Activated naive CD8-positive, alpha-beta T cell treated with anti-CD3 and anti-CD28 coated beads, Interleukin-2, amount 10 ng/mL, durations not matched to agents 7 days and 5 days (primary cell): ENCODE measurements at regions not wholly inside any gene's neighbourhood (a gene's known extent, or its start where the extent isn't known, plus 50 kb on each side); places are given as distances from the start of the nearest gene placed in this dataset.
A peak's percentile ranks its signal among the peaks of the same experiment; 100 is the strongest.

ENCODE experiments used
- ATAC-seq: fragments of 150-1000 bp; cut with Tn5 transposase; one replicate; pipeline ENCODE4 v1.10.0; 2021; ENCODE audit warnings: low read depth, moderate library complexity
- POLR2A ChIA-PET: fragments of 350-600 bp; sonication (Branson Sonifier 250); formaldehyde crosslinking; loops from one replicate; lab custom pipeline; 2021; ENCODE audit warnings: antibody characterized with exemption; lab: Charles Lee
- DNase-seq: peaks from one replicate; pipeline ENCODE4 v3.0.0; 2021
- H3K27ac Mint-ChIP-seq: one replicate; pipeline ENCODE4 v1.8.0; 2022; ENCODE audit warnings: mild to moderate bottlenecking, mixed read lengths
- H3K27me3 Mint-ChIP-seq: one replicate; pipeline ENCODE4 v1.8.0; 2022; ENCODE audit warnings: mild to moderate bottlenecking, moderate library complexity, mixed read lengths
- H3K36me3 Mint-ChIP-seq: one replicate; pipeline ENCODE4 v1.8.0; 2021; ENCODE audit warnings: mild to moderate bottlenecking, mixed read lengths
- H3K4me1 Mint-ChIP-seq: one replicate; pipeline ENCODE4 v1.8.0; 2021; ENCODE audit warnings: mixed read lengths
- H3K4me3 Mint-ChIP-seq: one replicate; pipeline ENCODE4 v1.8.0; 2022; ENCODE audit warnings: mild to moderate bottlenecking, moderate library complexity, mixed read lengths
- H3K9me3 Mint-ChIP-seq: one replicate; pipeline ENCODE4 v1.8.0; 2021; ENCODE audit warnings: mixed read lengths

DNA sequence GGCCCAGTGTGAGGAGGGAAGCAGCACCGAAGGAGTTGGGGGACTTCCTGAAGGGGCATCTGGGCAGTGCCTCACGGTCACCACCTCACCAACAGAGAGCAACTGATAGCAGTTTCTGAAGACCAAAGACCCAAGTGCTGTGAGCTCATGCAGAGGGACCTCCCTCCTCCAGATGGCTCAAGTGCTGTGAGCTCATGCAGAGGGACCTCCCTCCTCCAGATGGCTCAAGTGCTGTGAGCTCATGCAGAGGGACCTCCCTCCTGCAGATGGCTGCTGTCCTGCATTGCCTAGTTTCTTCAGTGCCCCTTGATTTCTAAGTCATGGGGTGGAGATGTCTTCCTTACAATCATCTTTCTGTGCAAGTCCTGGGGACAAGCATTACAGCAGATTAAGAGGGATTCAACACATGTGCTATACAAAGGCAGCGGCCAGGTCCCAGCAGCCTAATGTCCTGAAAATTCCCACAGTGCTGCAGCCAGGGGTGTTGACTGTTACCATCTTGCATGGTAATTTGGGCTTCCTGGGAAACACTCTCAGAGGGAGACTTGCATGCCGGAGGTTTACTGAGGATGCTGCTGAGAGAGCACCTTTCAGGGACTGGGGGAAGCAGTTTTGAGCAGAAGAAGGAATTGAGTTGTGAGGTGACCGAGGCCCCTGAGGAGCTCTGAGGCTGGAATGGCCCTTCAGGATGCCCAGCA is 409.3 kb downstream of the GALR1 start:
- H3K4me3 Mint-ChIP-seq: no peak overlapping the region
- POLR2A ChIA-PET: no interaction called here
- DNase-seq (no peak), ATAC-seq (no peak)
- H3K4me1 Mint-ChIP-seq: no peaks in the 10 kb centered on the region
- H3K27ac Mint-ChIP-seq: peak overlapping the region; percentile 30
- no peaks in the 10 kb centered on the region for H3K27me3 Mint-ChIP-seq
- no peaks in the 10 kb centered on the region for H3K9me3 Mint-ChIP-seq
- H3K36me3 Mint-ChIP-seq: no peaks in the 10 kb centered on the region

- Mint-ChIP-seq H3K27ac (no peak overlapping the region), H3K4me1 (peaks cover 3% of the 10 kb centered on the region), H3K27me3 (no peaks in the 10 kb centered on the region), H3K4me3 (no peak overlapping the region), H3K36me3 (no peaks in the 10 kb centered on the region), H3K9me3 (no peaks in the 10 kb centered on the region)
- POLR2A ChIA-PET: interaction anchor here (0.7 kb wide), 1 partner anchor 8 kb away, joined by 3 read pairs; no protein-coding TSS in a partner anchor
- no peak for ATAC-seq
- no peak for DNase-seq
These were observed 417.0 kb downstream of the GALR1 start for GRCh38 chr18:77666613-77667012.

GRCh38 chr18:77668219-77668618 is 418.6 kb downstream of the GALR1 start:
- peaks cover 3% of the 10 kb centered on the region for H3K4me1 Mint-ChIP-seq
- POLR2A ChIA-PET: no interaction called here
- no peak for ATAC-seq
- H3K27ac Mint-ChIP-seq: no peak overlapping the region
- no peak for DNase-seq
- H3K9me3 Mint-ChIP-seq: no peaks in the 10 kb centered on the region
- no peaks in the 10 kb centered on the region for H3K36me3 Mint-ChIP-seq
- H3K27me3 Mint-ChIP-seq: peaks cover 6% of the 10 kb centered on the region
- no peak overlapping the region for H3K4me3 Mint-ChIP-seq

DNA sequence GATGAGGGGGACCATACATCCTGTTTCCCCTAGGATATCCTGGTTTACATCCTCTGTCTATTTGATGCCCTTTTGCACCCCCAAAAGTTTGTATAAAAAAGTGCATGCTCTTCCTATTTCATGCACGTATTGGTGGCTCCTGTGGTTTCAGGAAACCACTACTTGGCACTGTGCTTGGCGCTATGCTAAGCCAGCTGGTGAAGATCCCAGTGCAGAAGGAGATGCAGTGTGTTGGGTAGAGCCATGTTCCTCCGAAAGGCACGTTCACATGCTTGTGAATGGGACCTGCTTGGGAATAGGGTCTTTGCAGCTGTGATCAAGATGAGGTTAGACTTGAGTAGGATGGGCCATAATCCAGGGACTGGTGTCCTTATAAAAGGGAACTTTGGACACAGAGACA is 419.7 kb downstream of the GALR1 start:
- no peak for ATAC-seq
- no peak for DNase-seq
- H3K4me1 Mint-ChIP-seq: peaks cover 3% of the 10 kb centered on the region
- no peak overlapping the region for H3K4me3 Mint-ChIP-seq
- no peak overlapping the region for H3K27ac Mint-ChIP-seq
- H3K9me3 Mint-ChIP-seq: no peaks in the 10 kb centered on the region
- H3K27me3 Mint-ChIP-seq: peaks cover 6% of the 10 kb centered on the region
- POLR2A ChIA-PET: no interaction called here
- H3K36me3 Mint-ChIP-seq: no peaks in the 10 kb centered on the region

DNA sequence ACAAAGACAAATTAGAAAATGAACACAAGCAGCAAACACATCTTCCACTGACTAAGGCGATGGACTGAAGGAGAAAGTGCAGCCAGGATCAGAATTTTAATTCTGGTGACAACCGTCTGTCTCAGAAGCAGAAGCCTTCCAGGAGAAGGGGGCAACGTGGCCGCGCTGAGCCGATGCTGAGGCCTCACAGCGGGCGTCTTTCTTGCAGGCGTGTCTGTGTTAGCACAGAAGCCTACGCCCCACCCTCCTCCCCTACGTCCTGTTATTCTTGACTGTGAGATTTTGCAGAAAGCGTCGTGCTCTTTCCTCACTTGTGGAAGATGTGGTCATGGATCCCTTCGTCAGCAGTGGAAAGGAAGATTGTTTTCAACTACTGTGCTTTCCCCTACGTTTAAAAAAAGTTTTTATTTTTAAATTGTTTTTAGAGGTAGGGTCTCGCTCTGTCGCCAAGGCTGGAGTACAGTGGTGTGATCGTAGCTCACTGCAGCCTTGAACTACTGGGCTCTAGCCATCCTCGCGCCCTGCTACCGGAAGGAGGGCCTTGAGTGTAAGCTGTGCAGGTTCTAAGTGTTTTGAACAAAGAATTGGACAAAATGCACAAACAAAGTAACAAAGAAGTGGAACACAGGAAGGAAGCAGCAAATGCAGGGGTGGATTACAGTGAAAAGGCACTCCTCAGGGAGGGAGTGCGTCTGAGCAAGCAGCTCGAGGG is 422.0 kb downstream of the GALR1 start:
- Mint-ChIP-seq H3K4me1 (peaks cover 3% of the 10 kb centered on the region), H3K27me3 (peaks cover 9% of the 10 kb centered on the region), H3K9me3 (no peaks in the 10 kb centered on the region), H3K36me3 (no peaks in the 10 kb centered on the region), H3K4me3 (no peak overlapping the region), H3K27ac (no peak overlapping the region)
- ATAC-seq (no peak), DNase-seq (no peak)
- POLR2A ChIA-PET: no interaction called here

- H3K9me3 Mint-ChIP-seq: no peaks in the 10 kb centered on the region
- H3K36me3 Mint-ChIP-seq: no peaks in the 10 kb centered on the region
- DNase-seq (no peak), ATAC-seq (no peak)
- POLR2A ChIA-PET: no interaction called here
- H3K27ac Mint-ChIP-seq: no peak overlapping the region
- no peaks in the 10 kb centered on the region for H3K4me1 Mint-ChIP-seq
- H3K4me3 Mint-ChIP-seq: no peak overlapping the region
- peaks cover 12% of the 10 kb centered on the region for H3K27me3 Mint-ChIP-seq
These were observed 427.3 kb downstream of the GALR1 start for GRCh38 chr18:77676910-77677309.

DNA sequence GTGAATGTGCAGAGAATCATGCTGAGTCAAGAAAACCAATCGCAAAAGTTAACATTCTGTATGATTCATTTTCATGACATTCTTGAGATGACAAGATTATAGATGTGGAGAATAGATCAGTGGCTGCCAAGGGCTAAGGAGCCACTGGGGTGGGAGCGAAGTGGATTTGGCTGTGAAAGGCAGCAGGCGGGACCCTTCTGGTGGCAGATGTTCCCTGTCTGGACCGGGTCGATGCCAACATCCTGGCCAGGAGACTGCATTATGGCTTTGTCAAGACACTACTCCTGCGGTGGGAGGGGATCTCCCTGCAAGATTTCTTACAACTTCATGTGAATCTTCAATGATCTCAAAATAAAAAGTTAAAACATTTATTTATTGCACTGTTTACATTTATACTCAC is 427.9 kb downstream of the GALR1 start:
- no peak for DNase-seq
- H3K4me1 Mint-ChIP-seq: no peaks in the 10 kb centered on the region
- H3K27ac Mint-ChIP-seq: no peak overlapping the region
- POLR2A ChIA-PET: no interaction called here
- no peak for ATAC-seq
- H3K9me3 Mint-ChIP-seq: no peaks in the 10 kb centered on the region
- H3K36me3 Mint-ChIP-seq: no peaks in the 10 kb centered on the region
- H3K4me3 Mint-ChIP-seq: no peak overlapping the region
- H3K27me3 Mint-ChIP-seq: peaks cover 10% of the 10 kb centered on the region

GRCh38 chr18:77679869-77680268 is 430.2 kb downstream of the GALR1 start:
- Mint-ChIP-seq H3K27me3 (peaks cover 8% of the 10 kb centered on the region), H3K4me3 (no peak overlapping the region), H3K4me1 (no peaks in the 10 kb centered on the region), H3K36me3 (no peaks in the 10 kb centered on the region), H3K9me3 (no peaks in the 10 kb centered on the region), H3K27ac (no peak overlapping the region)
- POLR2A ChIA-PET: no interaction called here
- no peak for ATAC-seq
- no peak for DNase-seq

GRCh38 chr18:77700051-77700450 is 450.4 kb downstream of the GALR1 start:
- Mint-ChIP-seq H3K36me3 (no peaks in the 10 kb centered on the region), H3K4me1 (no peaks in the 10 kb centered on the region), H3K9me3 (no peaks in the 10 kb centered on the region), H3K27ac (no peak overlapping the region), H3K27me3 (no peaks in the 10 kb centered on the region), H3K4me3 (no peak overlapping the region)
- ATAC-seq (no peak), DNase-seq (no peak)
- POLR2A ChIA-PET: no interaction called here

DNA sequence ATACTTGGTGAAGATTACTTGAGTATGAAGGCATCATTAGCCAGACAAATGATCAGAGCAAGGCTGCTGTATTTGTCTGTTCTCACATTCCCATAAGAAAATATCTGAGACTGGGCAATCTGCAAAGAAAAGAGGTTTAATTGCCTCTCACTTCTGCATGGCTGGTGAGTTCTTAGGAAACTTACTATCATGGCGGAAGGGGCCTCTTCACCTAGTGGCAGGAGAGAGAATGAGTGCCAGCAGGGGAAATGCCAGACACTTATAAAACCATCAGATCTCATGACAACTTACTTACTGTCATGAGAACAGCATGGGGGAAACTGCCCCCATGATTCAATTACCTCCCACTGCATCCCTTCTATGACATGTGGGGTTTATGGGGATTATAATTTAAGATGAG is 452.3 kb downstream of the GALR1 start:
- Mint-ChIP-seq H3K27ac (no peak overlapping the region), H3K36me3 (no peaks in the 10 kb centered on the region), H3K9me3 (no peaks in the 10 kb centered on the region), H3K4me3 (no peak overlapping the region), H3K27me3 (no peaks in the 10 kb centered on the region), H3K4me1 (no peaks in the 10 kb centered on the region)
- ATAC-seq (no peak), DNase-seq (no peak)
- POLR2A ChIA-PET: no interaction called here

- peaks cover 1% of the 10 kb centered on the region for H3K27me3 Mint-ChIP-seq
- POLR2A ChIA-PET: no interaction called here
- no peak overlapping the region for H3K27ac Mint-ChIP-seq
- H3K4me3 Mint-ChIP-seq: no peak overlapping the region
- no peaks in the 10 kb centered on the region for H3K9me3 Mint-ChIP-seq
- ATAC-seq (no peak), DNase-seq (no peak)
- no peaks in the 10 kb centered on the region for H3K4me1 Mint-ChIP-seq
- no peaks in the 10 kb centered on the region for H3K36me3 Mint-ChIP-seq
These were observed 453.0 kb downstream of the GALR1 start for GRCh38 chr18:77702686-77703085.

DNA sequence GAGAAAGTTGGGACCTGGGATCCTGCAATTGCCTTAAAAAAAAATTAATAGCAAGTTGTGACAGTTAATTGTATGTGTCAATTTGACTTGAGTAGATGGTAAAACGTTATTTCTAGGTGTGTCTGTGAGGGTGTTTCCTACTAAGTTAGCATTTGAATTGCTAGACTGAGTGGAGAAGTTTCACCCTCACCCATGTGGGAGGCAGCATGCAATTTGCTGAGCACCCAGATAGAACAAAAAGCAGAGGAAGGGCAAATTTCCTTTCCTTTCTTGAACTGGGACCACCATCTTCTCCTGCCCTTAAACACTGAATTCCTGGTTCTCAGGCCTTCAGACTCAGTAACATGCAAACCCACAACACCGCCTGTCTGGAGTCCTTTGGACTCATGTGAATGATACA is 455.7 kb downstream of the GALR1 start:
- Mint-ChIP-seq H3K27ac (no peak overlapping the region), H3K9me3 (no peaks in the 10 kb centered on the region), H3K36me3 (no peaks in the 10 kb centered on the region), H3K4me1 (no peaks in the 10 kb centered on the region), H3K27me3 (peaks cover 3% of the 10 kb centered on the region), H3K4me3 (no peak overlapping the region)
- ATAC-seq (no peak), DNase-seq (no peak)
- POLR2A ChIA-PET: no interaction called here

GRCh38 chr18:77708826-77709506 is 459.3 kb downstream of the GALR1 start:
- Mint-ChIP-seq H3K27ac (no peak overlapping the region), H3K4me1 (no peaks in the 10 kb centered on the region), H3K4me3 (no peak overlapping the region), H3K9me3 (no peaks in the 10 kb centered on the region), H3K27me3 (peaks cover 5% of the 10 kb centered on the region), H3K36me3 (no peaks in the 10 kb centered on the region)
- POLR2A ChIA-PET: no interaction called here
- ATAC-seq: no peak
- no peak for DNase-seq

- H3K27ac Mint-ChIP-seq: no peak overlapping the region
- ATAC-seq (no peak), DNase-seq (no peak)
- H3K4me1 Mint-ChIP-seq: no peaks in the 10 kb centered on the region
- no peaks in the 10 kb centered on the region for H3K36me3 Mint-ChIP-seq
- POLR2A ChIA-PET: no interaction called here
- H3K4me3 Mint-ChIP-seq: no peak overlapping the region
- peaks cover 5% of the 10 kb centered on the region for H3K27me3 Mint-ChIP-seq
- no peaks in the 10 kb centered on the region for H3K9me3 Mint-ChIP-seq
These were observed 461.4 kb downstream of the GALR1 start for GRCh38 chr18:77711096-77711495.
